Endothelial cell of umbilical vein (primary cell): ENCODE measurements at regions not wholly inside any gene's neighbourhood (a gene's known extent, or its start where the extent isn't known, plus 50 kb on each side); places are given as distances from the start of the nearest gene placed in this dataset.

Source experiments
- BruUV-seq: library from RNA; stranded (reverse); fragments of 400-500 nt; replicated peaks from 2 replicates; lab custom pipeline; 2021; lab: Mats Ljungman, UMichigan
- CTCF ChIA-PET: fragments of 300-600, 350-600 bp; sonication (Branson Sonifier 250); formaldehyde crosslinking; loops from one replicate; lab custom pipeline; 2021; ENCODE audit warnings: antibody characterized with exemption, inconsistent platforms; lab: Charles Lee
- POLR2A ChIA-PET: fragments of 300-600, 350-600 bp; sonication (Branson Sonifier 250); formaldehyde crosslinking; loops from one replicate; lab custom pipeline; 2021; ENCODE audit warnings: antibody characterized with exemption, inconsistent platforms; lab: Charles Lee
- DNase-seq: peaks from one replicate; pipeline ENCODE4 v3.0.0-alpha.2; 2011; ENCODE audit warnings: low read depth, low spot score
- FAIRE-seq: peaks from 2 replicates; lab custom pipeline; 2011; peaks lifted over from hg19 to GRCh38; lab: Jason Lieb, UNC
- H2AFZ ChIP-seq: 2 replicates; pipeline ENCODE4 v1.6.0; 2012; ENCODE audit warnings: low read depth, low read length, control low read depth, inconsistent platforms
- H3K27ac ChIP-seq: 2 replicates; pipeline ENCODE4 v1.5.1; 2011; ENCODE audit warnings: low read depth, mild to moderate bottlenecking, control low read depth, low read length, moderate library complexity; ENCODE audit not compliant: insufficient read depth
- H3K27me3 ChIP-seq, 2 experiments: 2 replicates each; pipeline versions ENCODE4 v1.6.0 to v1.6.1; 2011; ENCODE audit warnings: low read length in 2 of 2, mixed read lengths in 1 of 2; ENCODE audit not compliant: control insufficient read depth in 2 of 2, insufficient read depth in 2 of 2
- H3K36me3 ChIP-seq, 2 experiments: 2 replicates in 1 of 2; 3 replicates in 1 of 2; pipeline ENCODE4 v1.5.1; 2011; ENCODE audit warnings: low read length in 2 of 2, mild to moderate bottlenecking in 1 of 2, moderate library complexity in 1 of 2; ENCODE audit not compliant: control insufficient read depth in 2 of 2, insufficient read depth in 2 of 2; ENCODE audit errors: extremely low read depth in 1 of 2
- H3K4me1 ChIP-seq: 3 replicates; pipeline ENCODE4 v1.5.1; 2011; ENCODE audit warnings: mild to moderate bottlenecking, low read length; ENCODE audit not compliant: control insufficient read depth, insufficient read depth; ENCODE audit errors: extremely low read depth
- H3K4me2 ChIP-seq: 2 replicates; pipeline ENCODE4 v1.6.1; 2011; ENCODE audit warnings: low read length, control low read depth, mixed read lengths; ENCODE audit not compliant: insufficient read depth
- H3K4me3 ChIP-seq, 3 experiments: fragments of 200-600 bp in 1 of 3; sonication (generic), shearing (Covaris generic) in 1 of 3; replicated peaks in 1 of 3; 2 replicates each; pipeline ENCODE4 v1.5.1; 2011 to 2016; ENCODE audit warnings: control low read depth in 3 of 3, low read length in 3 of 3, mild to moderate bottlenecking in 2 of 3, inconsistent platforms in 1 of 3, low read depth in 1 of 3, moderate library complexity in 1 of 3; ENCODE audit not compliant: insufficient read depth in 1 of 3
- H3K79me2 ChIP-seq: 2 replicates; pipeline ENCODE4 v1.6.0; 2012; ENCODE audit warnings: low read length, inconsistent platforms; ENCODE audit not compliant: control insufficient read depth, insufficient read depth
- H3K9ac ChIP-seq: replicated peaks from 2 replicates; pipeline ENCODE3; 2011; ENCODE audit warnings: low read length, control low read depth; ENCODE audit not compliant: insufficient read depth; ENCODE audit errors: extremely low read depth
- H3K9me1 ChIP-seq: replicated peaks from 3 replicates; pipeline ENCODE4 v1.6.0; 2011; ENCODE audit warnings: mild to moderate bottlenecking, low read length; ENCODE audit not compliant: control insufficient read depth, insufficient read depth; ENCODE audit errors: extremely low read depth
- H3K9me3 ChIP-seq: replicated peaks from 2 replicates; pipeline ENCODE4 v1.5.1; 2012; ENCODE audit warnings: low read length, inconsistent platforms; ENCODE audit not compliant: control insufficient read depth, insufficient read depth
- H4K20me1 ChIP-seq: replicated peaks from 2 replicates; pipeline ENCODE3; 2011; ENCODE audit warnings: mild to moderate bottlenecking, low read length; ENCODE audit not compliant: control insufficient read depth, insufficient read depth; ENCODE audit errors: extremely low read depth
- CTCF ChIP-seq, 2 donors: IDR thresholded peaks; 1 replicate in 1 of 2; 2 replicates in 1 of 2; pipeline ENCODE4 v1.5.1; 2011; ENCODE audit warnings: low read length in 2 of 2, mild to moderate bottlenecking in 2 of 2, moderate library complexity in 2 of 2, control low read depth in 1 of 2, inconsistent platforms in 1 of 2, low read depth in 1 of 2; ENCODE audit not compliant: insufficient read depth in 1 of 2; ENCODE audit errors: extremely low read depth in 1 of 2
- EZH2 ChIP-seq: IDR thresholded peaks from 2 replicates; pipeline ENCODE4 v1.6.1; 2012; ENCODE audit warnings: borderline replicate concordance, low read depth, mild to moderate bottlenecking, moderate library complexity, low read length, inconsistent platforms; ENCODE audit not compliant: severe bottlenecking
- FOS ChIP-seq: IDR thresholded peaks from 2 replicates; pipeline ENCODE4 v1.6.1; 2011; ENCODE audit warnings: mild to moderate bottlenecking, low read length, moderate library complexity, borderline replicate concordance; ENCODE audit not compliant: insufficient read depth
- GATA2 ChIP-seq: IDR thresholded peaks from 2 replicates; pipeline ENCODE4 v1.7.0; 2011; ENCODE audit warnings: low read depth, mild to moderate bottlenecking, moderate library complexity, mixed read lengths, low read length; ENCODE audit not compliant: insufficient read length, insufficient read depth
- JUN ChIP-seq: IDR thresholded peaks from 2 replicates; pipeline ENCODE4 v1.6.1; 2011; ENCODE audit warnings: borderline replicate concordance, low read depth; ENCODE audit not compliant: insufficient read length, insufficient read depth
- MAX ChIP-seq: IDR thresholded peaks from 2 replicates; pipeline ENCODE4 v1.6.1; 2011; ENCODE audit not compliant: insufficient read depth, insufficient read length
- MYC ChIP-seq: IDR thresholded peaks from one replicate; pipeline ENCODE4 v1.6.1; 2011; ENCODE audit warnings: mild to moderate bottlenecking, low read depth, low read length
- POLR2A ChIP-seq: IDR thresholded peaks from 2 replicates; pipeline ENCODE4 v1.6.1; 2012; ENCODE audit warnings: low read depth, mild to moderate bottlenecking, control low read depth, low read length
- POLR2AphosphoS5 ChIP-seq: IDR thresholded peaks from 2 replicates; pipeline ENCODE4 v1.6.1; 2012; ENCODE audit warnings: low read depth, mild to moderate bottlenecking, control low read depth, low read length, moderate library complexity; ENCODE audit not compliant: insufficient read depth
- dilution Hi-C: fragments of 300-500 bp; cut with MboI; formaldehyde crosslinking; loops from one replicate; pipeline ENCODE4 v1.15.0; 2019; ENCODE audit warnings: low sequenced_read_pairs; ENCODE audit not compliant: extremely low pct_ligation_motif_present
- intact Hi-C: fragments of 100-400 bp; cut with micrococcal nuclease; formaldehyde crosslinking; loops from one replicate; pipeline ENCODE4 v1.10.0; 2022

- H3K27me3 ChIP-seq = peaks cover 0 to 4% of the 10 kb centered on the region in 2 experiments
- no peaks in the 10 kb centered on the region for H3K36me3 ChIP-seq
- ChIA-PET POLR2A (no interaction called here), CTCF (no interaction called here)
- H4K20me1 ChIP-seq = no peaks in the 10 kb centered on the region
- dilution Hi-C loops (no loop called here), intact Hi-C loops (no loop called here)
- no peaks in the 10 kb centered on the region for H3K4me1 ChIP-seq
- no peaks in the 10 kb centered on the region for H3K9me3 ChIP-seq
- no peaks in the 10 kb centered on the region for H3K9me1 ChIP-seq
- FAIRE-seq (no peak), DNase-seq (no peak)
- H3K27ac ChIP-seq = no peak overlapping the region
- H3K4me2 ChIP-seq = no peak overlapping the region
- no peak overlapping the region for H3K9ac ChIP-seq
- TF ChIP-seq POLR2A (no peak), POLR2AphosphoS5 (no peak), EZH2 (no peak), CTCF (IDR thresholded peaks at IDR 0.05; ENCODE audit: extremely low read depth in 1 of 2, insufficient read depth in 1 of 2, low read depth in 1 of 2, low read length in 2 of 2) (no peak), FOS (no peak), JUN (no peak), GATA2 (no peak), MYC (no peak), MAX (no peak)
- no peak overlapping the region for H3K4me3 ChIP-seq
- H2AFZ ChIP-seq = no peak overlapping the region
- BruUV-seq = no TSS peak
- no peaks in the 10 kb centered on the region for H3K79me2 ChIP-seq
Measured at GRCh38 chr5:173672166-173672565, 55.7 kb upstream of the BOD1 start.
